ENCODE measurements at regions not wholly inside any gene's neighbourhood (a gene's known extent, or its start where the extent isn't known, plus 50 kb on each side); places are given as distances from the start of the nearest gene placed in this dataset.

GRCh38 chr11:130546438-130546837, 98.0 kb downstream of the ADAMTS15 start:
- no peak overlapping the region for H3K4me3 ChIP-seq (ENCODE audit: low read length)
- TF ChIP-seq CTCF (conservative IDR thresholded peaks at IDR 0.05; ENCODE audit: low read depth, low read length) = no peak
- DNase-seq (ENCODE audit: low read depth) = no peak

DNA sequence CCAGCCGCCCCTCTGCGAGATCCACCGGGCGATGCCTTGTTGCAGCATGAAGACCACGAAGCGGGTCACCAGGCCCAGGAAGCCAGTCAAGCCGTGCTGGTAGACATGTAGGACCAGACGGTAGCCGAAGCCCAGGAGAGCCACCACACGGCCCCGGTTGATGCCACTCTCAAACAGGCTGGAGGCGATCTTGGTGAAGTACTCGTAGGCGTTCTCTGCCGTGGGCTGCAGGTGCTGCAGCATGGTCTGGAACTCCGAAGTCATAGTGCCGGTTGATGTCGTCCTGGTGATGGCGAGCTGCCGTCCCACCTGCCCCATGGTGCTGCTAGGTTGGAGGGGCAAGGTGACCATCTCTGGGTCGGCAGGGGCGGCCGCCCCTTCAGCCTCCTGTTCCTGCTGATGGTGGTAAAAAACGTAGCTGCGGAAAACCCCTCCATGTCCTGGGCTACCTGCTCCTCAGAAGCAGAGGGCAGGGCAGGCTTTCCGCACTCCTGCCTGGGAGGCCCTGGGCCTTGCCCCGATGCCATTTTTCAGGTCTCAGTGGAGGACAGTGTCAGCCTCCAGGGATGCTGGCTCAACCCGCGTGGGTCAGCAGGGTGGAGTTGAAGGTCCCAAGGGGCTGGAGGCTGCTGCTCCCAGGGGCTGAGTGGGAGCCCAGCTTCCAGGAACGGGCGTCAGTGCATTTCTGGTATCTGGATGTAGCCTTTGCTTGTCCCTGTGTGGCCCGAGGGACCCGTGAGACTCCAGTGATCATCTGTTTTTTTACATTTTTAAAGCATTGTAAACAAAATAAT, 98.7 kb downstream of the ADAMTS15 start:
- DNase-seq (ENCODE audit: low read depth) = no peak
- H3K4me3 ChIP-seq (ENCODE audit: low read length) = no peak overlapping the region

DNA sequence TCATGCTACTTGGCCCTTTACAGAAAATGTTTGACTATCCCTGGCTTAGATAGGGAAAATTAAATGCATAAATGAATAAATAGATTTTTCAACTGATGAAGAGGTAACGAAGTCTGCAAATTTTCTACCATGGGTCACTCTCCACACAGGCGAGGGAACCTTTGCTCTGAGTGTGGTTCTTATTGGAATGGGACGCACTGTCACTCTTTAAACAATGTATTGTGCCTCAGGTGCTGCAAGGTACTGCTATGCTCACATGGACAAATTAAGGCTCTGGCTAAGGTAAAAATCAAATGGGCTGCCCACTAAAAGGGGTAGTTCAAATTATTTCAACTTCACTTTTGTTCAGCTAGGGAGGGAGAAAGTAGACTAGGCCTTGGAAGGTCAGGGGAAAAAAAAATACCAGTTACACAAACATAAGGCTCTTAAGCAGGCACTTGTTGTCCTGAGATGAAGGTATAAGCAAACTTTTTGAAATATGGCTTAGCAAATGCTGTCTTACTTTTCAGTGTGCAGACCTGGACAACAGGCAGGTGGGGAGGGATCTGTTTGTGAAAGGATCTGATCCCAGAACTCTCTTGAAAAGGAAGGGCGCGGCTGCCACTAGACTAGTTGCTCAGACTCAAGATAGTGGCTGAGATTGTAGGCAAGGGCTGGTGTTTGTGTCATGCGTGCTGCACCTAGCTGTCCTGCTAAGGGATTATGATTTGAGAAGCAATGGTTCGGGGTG, 99.5 kb downstream of the ADAMTS15 start:
- no peak for DNase-seq (ENCODE audit: low read depth)
- H3K4me3 ChIP-seq (ENCODE audit: low read length) = no peak overlapping the region
- TF ChIP-seq CTCF (conservative IDR thresholded peaks at IDR 0.05; ENCODE audit: low read depth, low read length) = no peak

More for the DNA sequence above, 98.7 kb downstream of the ADAMTS15 start:
- TF ChIP-seq CTCF (conservative IDR thresholded peaks at IDR 0.05; ENCODE audit: low read depth, low read length) = no peak

- H3K4me3 ChIP-seq (ENCODE audit: low read length) = no peak overlapping the region
- no peak for DNase-seq (ENCODE audit: low read depth)
- TF ChIP-seq CTCF (conservative IDR thresholded peaks at IDR 0.05; ENCODE audit: low read depth, low read length) = no peak
Observed at GRCh38 chr11:130548491-130548833, 100.0 kb downstream of the ADAMTS15 start.

DNA sequence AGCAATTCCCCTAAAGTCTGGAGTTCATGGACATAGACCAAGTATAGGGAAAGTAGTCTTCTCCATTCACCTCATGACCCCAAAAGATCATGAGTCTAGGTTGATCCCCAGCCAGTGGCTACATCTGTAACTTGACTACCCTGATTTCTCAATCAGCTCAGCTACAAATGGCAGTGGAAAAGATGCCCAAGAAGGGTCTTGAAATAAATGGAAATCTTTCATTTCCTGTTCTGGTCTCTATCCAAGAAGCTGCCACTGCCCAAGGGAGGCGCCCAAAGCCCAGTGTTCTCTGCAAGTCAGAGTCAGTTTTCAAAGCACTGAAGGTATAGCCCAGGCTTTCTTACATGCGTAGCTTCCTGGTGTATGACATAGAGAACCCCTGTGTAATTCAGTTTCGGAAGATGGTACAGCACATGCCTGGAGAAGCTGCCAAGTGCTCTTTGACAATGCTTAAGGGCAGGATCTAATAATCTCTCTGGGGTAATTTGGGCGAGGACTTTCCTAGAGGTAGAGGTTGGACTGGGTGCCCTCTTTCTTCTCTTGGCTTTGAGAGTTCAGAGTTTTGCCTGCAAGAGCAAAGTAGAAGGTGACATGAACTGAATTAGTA, 101.1 kb downstream of the ADAMTS15 start:
- DNase-seq (ENCODE audit: low read depth) = no peak
- peak; percentile 9 for TF ChIP-seq CTCF (conservative IDR thresholded peaks at IDR 0.05; ENCODE audit: low read depth, low read length)
- H3K4me3 ChIP-seq (ENCODE audit: low read length) = no peak overlapping the region

DNA sequence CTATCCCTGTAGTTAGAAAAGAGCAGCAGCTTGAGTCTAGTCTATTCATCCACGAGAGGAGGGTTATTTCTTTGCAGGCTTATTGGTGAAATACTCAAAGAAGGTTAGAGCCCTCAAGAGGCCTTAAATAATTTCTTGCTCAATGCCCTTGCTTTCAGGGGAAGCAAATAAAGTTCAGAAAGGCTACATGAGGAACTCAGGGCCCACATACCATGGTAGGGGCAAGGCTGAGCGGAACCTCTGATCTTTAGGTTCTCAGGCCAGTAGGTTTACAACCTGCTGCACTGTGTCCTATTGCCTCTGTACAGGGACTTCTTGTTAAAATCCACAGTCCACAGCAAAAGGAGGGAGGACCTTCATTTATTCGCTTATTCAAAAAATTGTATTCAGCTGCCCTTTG, 101.7 kb downstream of the ADAMTS15 start:
- no peak for DNase-seq (ENCODE audit: low read depth)
- no peak for TF ChIP-seq CTCF (conservative IDR thresholded peaks at IDR 0.05; ENCODE audit: low read depth, low read length)
- no peak overlapping the region for H3K4me3 ChIP-seq (ENCODE audit: low read length)
